Activated CD8-positive, alpha-beta memory T cell treated with anti-CD3 and anti-CD28 coated beads, Interleukin-2, amount 50 U/mL, for 24 hours (primary cell): ENCODE measurements at regions not wholly inside any gene's neighbourhood (a gene's known extent, or its start where the extent isn't known, plus 50 kb on each side); places are given as distances from the start of the nearest gene placed in this dataset.
"Not testable (repeated sequence)": the region's sequence is repeated elsewhere in the genome, so short reads cannot be mapped to it uniquely, and the experiment has no call there.

Experiments
- DNase-seq: peaks from one replicate; pipeline ENCODE4 v3.0.0-alpha.2; 2020; ENCODE audit errors: extremely low read depth

- DNase-seq: no peak
These were observed 51.2 kb upstream of the RDX start for GRCh38 chr11:110347660-110348059.

DNA sequence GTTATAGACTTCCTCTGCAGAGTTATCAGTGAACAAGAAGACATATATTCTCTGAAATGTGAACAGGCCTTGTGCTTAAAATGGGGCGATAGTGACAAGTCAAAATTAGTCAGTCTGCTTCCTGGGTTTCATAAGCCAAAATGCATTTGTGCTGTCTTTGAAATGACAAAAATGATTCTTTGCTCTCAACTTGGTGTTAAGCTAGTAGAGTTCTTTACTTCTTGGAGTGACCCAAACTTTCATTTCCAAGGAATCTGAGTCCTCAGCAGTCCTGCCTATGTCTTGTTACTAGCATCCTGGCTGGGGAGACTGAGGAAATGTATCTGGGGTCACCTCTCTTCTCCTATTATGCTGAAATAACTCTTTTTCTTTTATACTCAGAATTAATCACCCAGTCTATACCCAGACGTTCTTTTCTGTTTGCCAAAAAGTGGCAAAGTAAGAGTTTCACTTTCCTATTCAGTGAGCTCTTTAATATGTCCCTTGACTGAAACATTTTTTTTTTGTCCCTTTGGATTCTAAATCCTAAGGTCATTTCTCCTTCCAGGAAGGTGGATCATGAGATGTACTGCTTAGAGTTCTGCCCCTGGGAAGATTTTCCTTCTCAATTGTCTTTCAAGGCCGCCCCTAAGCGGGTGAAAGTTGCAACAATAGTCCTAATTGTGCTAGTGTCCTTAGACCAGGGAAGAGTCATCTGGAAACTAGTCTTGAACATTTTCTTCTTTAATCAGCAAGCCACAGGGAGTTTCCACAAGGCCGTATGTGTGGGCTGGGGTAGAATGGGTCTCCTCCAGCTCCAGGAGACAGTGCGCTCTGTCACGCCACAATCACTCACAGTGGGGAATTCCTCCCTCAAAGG, 53.0 kb upstream of the RDX start:
- peak; percentile 40 for DNase-seq

DNA sequence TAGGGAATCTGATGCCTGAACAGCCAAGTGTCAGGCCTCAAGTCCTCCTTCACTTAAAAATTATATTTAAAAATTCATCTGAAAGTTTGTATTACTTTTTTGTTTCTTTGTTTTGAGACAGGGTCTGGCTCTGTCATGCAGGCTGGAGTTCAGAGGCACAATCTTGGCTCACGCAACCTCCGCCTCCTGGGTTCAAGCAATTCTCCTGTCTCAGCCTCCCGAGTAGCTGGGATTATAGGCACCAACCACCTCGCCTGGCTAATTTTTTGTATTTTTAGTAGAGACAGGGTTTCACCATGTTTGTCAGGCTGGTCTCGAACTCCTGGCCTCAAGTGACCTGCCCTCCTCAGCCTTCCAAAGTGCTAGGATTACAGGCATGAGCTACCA, 53.6 kb upstream of the RDX start:
- DNase-seq: not testable (repeated sequence)

DNA sequence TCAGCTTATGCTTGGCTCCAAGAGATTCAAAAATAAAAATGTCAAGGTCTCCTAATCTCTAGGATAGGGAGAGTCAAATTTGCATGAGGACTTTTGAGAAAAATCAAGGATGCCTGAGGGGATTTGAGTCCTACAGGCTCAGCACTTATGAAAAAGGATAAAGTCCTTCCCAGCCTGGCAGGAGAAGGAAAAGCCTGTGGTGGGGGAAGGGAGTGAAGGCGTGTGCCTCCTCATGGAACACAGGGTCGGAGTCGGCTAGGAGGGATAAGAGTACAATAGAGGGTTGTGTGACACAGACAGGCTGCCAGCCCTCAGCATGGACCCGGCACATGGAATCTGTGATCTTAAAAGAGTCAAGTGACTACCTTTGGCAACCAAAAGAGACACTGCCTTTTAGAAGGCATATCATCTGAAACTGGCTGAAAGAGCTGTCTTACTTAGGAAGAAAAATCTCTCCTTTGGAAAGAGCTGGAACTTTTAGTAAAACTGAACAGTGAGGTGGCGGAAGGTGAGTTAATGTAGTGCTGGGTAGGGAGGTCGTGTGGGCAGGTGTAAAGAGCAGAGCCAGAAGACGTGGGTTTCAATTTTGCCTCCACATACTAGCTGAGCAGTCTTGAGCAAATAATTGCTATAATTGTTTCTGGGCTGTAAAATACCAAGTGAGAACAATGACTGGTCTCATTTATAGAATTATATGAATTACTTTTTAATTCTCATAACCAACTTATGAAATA, 58.8 kb upstream of the RDX start:
- no peak for DNase-seq

GRCh38 chr11:110356762-110357671, 60.6 kb upstream of the RDX start:
- no peak for DNase-seq

DNA sequence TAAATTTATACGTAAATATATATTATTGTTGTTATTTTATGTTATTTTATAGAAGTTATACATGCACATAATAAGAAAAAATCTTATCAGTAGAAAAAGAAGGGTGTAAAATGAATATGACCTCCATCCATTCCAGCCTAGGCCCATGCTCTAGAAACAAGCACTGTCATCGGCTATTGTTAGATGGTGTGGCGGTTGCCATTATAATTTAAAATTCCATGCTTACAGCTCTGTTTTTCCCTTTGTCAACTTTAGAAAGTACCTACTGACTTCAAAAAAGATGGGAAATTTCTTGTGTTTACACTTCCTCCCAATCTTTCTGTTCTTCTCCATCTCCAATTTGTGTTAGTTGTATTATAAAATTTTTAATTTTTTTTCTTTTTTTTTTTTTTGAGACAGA, 61.9 kb upstream of the RDX start:
- DNase-seq: no peak

DNA sequence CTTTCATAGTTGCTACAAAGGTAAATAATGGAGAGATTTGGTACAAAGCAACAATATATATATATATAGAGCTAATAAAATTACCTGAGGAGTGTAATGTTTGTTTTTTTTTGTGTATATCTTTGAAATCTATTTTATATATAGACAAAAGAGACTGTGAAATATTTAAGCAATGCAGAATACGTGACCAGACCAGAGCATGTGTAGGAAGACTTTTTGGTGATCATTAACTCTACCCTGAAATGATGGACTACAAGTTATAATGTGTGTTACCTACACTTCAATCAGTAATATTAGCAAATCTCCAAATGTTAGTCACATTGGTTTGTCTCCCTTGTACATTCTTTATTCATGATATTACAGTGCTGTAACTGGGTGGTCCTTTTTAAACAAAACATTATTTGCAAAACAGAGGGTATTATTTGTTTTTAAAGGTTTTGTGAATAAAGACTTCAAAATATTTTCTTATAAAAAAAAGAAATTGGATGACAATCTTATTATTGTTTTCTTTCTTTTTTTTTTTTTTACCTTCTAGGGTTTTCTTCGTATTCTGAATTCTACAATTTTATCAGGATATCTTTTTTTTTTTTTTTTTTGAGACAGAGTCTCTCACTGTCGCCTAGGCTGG, 64.5 kb upstream of the RDX start:
- not testable (repeated sequence) for DNase-seq

- no peak for DNase-seq
These were observed 66.6 kb upstream of the RDX start for GRCh38 chr11:110362971-110363509.

DNA sequence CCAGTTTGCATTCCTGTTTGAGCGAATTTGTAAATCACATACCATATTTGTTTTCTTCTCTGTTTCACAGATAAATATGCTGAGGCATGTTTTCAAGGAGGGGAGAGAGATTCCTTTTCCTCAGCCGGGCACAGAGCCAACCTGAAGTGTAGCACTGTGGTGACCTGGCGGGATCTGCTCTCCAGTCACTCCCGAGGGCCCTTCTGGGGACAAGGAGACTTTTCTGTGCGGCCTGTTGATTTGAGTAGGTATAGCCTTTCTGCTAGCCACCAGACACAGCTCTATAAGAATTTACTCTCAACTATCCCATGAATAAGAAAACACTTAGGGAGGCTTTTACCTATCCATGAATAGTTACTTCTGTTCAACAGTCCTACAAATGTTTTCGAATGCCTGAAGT, 63.5 kb upstream of the FDX1 start:
- no peak for DNase-seq

DNA sequence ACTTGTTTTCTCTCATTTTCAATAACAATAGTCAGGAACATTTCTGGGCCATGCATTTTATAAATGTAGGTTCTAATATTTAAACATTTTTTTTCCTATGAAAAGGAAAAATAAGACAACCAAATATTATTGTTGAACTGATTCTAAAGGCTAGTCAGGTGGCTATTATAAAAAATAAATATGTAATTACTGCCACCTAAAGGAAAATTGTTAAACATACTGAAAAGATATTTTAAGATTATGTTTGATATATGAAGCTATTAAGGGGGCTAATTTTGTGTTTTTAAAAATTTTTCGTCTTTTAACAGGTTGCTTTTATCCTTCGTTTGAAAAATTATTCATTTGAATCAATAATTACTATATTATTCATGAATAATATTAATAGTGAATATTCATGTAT, 62.2 kb upstream of the FDX1 start:
- DNase-seq: no peak

GRCh38 chr11:110371084-110371483, 58.7 kb upstream of the FDX1 start:
- DNase-seq: no peak

DNA sequence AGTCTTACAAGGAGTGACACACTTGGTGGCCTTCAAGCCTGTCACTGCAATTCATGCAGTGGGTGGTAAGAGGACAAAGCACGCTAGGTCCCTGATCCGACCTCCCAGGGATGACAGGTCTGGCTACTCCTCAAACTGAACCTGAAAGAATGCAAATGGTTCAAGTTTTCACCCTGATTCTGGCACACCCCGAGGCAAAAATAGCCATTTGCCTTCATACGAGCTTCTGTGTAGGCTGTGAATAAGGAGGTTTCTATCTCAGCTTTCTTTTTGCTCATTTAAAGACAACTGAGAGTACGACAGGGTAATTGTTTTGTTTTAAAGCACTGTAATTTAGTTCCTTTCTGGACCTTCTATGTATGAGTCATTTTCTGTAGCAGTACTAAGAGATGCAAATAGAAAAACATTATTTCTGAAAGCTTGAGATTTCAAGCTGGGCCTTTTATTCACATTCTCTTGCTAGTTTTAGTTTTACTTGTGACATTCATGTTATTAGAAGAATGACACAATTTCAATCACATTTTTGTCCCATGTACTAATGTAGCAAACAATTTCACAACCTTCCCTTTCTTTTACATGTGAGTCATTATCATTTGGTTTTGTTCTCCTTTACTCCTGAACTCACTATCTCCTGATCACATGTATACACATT, 56.6 kb upstream of the FDX1 start:
- no peak for DNase-seq

- no peak for DNase-seq
These were observed 54.8 kb upstream of the FDX1 start for GRCh38 chr11:110374921-110375320.

GRCh38 chr11:110375351-110375750, 54.4 kb upstream of the FDX1 start:
- no peak for DNase-seq

GRCh38 chr11:110376021-110376420, 53.7 kb upstream of the FDX1 start:
- no peak for DNase-seq

DNA sequence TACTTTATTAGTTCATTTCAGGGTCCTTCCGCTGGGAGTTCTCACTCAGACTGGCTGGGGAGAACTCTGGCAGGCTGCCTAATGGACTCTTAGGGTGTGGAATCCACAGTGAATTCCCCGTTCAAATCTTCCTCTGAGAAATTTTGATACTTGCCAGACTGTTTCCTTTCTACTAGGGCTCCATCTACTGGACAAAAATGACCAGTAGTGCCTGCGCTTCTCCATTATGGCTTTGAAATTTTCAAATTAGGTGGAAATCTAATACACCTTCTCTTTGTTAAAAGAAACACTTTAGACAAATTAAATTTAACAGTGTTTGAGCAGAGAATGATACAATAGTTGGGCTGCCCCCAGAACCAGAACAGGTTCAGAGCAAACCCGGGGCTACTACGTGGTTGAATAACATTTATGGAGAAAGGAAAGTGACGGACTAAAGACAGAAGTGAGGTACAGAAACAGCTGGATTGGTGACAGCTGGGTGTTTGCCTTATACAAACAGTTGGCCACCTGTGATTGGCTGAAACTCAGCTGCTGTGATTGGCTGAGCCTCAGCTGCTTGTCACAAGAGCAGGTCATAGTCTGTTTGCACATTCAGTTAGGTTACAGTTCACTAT, 52.9 kb upstream of the FDX1 start:
- DNase-seq: no peak

DNA sequence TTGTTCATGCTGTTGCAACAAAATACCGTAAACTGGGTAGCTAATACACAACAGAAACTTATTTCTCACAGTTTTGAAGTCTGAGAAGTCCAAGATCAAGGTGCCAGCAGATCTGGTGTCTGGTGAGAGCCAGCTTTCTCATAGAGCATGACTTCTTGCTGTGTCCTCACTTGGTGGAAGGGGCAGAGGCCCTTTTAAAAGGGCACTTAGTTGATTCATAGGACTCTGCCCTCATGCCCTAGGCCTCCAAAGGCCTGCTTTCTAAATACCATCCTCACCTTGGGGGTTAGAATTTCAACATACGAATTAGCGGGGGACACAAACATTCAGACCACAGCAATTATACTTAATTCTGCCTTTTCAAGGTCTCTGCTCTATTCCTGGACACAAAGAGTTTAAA, 52.3 kb upstream of the FDX1 start:
- DNase-seq: no peak

DNA sequence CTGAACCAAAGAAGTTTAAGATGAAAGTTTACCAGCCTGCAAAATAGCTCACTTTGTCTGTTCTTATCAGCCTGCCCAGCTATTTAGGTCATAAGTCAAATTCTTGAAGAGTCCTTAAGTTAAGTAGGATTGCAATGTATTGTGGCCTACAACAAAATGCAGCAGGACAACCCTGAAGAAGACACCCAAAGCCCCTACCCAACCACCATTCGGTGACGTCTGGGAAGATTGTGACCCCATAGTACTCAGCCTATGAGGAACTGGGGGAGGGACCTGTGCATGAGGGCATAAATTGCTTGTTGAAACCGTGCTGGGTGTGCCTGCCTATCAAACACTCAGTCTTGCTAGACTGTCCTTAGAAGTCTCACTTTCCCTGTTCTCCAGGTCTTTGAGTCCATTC, 50.5 kb upstream of the FDX1 start:
- DNase-seq: no peak

GRCh38 chr11:110379936-110380335, 49.8 kb upstream of the FDX1 start:
- DNase-seq: no peak
